C4-2B (cell line): ENCODE measurements at regions not wholly inside any gene's neighbourhood (a gene's known extent, or its start where the extent isn't known, plus 50 kb on each side); places are given as distances from the start of the nearest gene placed in this dataset.

Source experiments
- CTCF ChIP-seq: fragments of 450-650 bp; conservative IDR thresholded peaks from 2 replicates; pipeline ENCODE4 v1.5.1; 2017; ENCODE audit warnings: mild to moderate bottlenecking
- ZFX ChIP-seq: fragments of 450-650 bp; IDR thresholded peaks from 2 replicates; pipeline ENCODE4 v1.6.1; 2017

GRCh38 chr7:157472311-157473050 lies 135.7 kb downstream of the DNAJB6 start:
- TF ChIP-seq CTCF (no peak), ZFX (no peak)
